Progenitor cell of endocrine pancreas (in vitro differentiated cells): ENCODE measurements at regions not wholly inside any gene's neighbourhood (a gene's known extent, or its start where the extent isn't known, plus 50 kb on each side); places are given as distances from the start of the nearest gene placed in this dataset.

Source experiments
- DNase-seq: peaks from one replicate; pipeline ENCODE4 v3.0.0; 2021; ENCODE audit warnings: low spot score; ENCODE audit not compliant: unreplicated experiment
- H3K27ac Mint-ChIP-seq: 2 replicates; pipeline ENCODE4 v1.8.0; 2021; ENCODE audit warnings: mild to moderate bottlenecking, moderate library complexity, mixed read lengths
- H3K27me3 Mint-ChIP-seq: 2 replicates; pipeline ENCODE4 v1.8.0; 2021; ENCODE audit warnings: mixed read lengths
- H3K36me3 Mint-ChIP-seq: 2 replicates; pipeline ENCODE4 v1.8.0; 2022; ENCODE audit warnings: mixed read lengths; ENCODE audit not compliant: insufficient read depth
- H3K4me1 Mint-ChIP-seq: 2 replicates; pipeline ENCODE4 v1.8.0; 2021; ENCODE audit warnings: low read depth, mixed read lengths
- H3K4me3 Mint-ChIP-seq: 2 replicates; pipeline ENCODE4 v1.8.0; 2021; ENCODE audit warnings: low read depth, mild to moderate bottlenecking, moderate library complexity, mixed read lengths
- H3K9me3 Mint-ChIP-seq: 2 replicates; pipeline ENCODE4 v1.8.0; 2021; ENCODE audit warnings: low read depth, mixed read lengths
- TF ChIP-seq, protein P1 (sequence below): fragments of 200-600 bp; sonication (generic); IDR thresholded peaks from one replicate; pipeline ENCODE4 v1.5.0; 2021; ENCODE audit warnings: antibody characterized with exemption, mild to moderate bottlenecking; ENCODE audit not compliant: unreplicated experiment

DNA sequence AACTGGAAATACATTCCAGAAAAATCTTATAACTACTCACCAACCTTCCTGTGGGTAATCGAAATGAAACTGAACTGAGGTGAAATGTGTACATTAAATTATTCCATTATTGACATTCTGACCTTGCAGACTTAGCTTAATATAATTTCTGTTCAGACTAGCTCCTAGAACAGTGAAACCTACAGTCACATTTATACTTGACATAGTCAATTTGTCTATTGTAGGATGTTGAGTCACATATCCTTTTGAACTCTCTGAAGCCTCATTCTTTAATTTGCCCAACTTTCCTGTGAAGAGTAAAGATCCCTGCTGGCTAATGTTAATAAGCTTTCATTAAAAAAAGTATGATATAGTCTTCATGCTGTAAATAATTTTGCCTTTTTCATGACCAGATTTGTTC lies 92.0 kb upstream of the SCEL start:
- Mint-ChIP-seq H3K27ac (no peak overlapping the region), H3K27me3 (no peaks in the 10 kb centered on the region), H3K4me1 (no peaks in the 10 kb centered on the region), H3K36me3 (no peaks in the 10 kb centered on the region), H3K9me3 (peaks cover 1% of the 10 kb centered on the region), H3K4me3 (no peak overlapping the region)
- DNase-seq = no peak
- TF ChIP-seq, protein P1, sequence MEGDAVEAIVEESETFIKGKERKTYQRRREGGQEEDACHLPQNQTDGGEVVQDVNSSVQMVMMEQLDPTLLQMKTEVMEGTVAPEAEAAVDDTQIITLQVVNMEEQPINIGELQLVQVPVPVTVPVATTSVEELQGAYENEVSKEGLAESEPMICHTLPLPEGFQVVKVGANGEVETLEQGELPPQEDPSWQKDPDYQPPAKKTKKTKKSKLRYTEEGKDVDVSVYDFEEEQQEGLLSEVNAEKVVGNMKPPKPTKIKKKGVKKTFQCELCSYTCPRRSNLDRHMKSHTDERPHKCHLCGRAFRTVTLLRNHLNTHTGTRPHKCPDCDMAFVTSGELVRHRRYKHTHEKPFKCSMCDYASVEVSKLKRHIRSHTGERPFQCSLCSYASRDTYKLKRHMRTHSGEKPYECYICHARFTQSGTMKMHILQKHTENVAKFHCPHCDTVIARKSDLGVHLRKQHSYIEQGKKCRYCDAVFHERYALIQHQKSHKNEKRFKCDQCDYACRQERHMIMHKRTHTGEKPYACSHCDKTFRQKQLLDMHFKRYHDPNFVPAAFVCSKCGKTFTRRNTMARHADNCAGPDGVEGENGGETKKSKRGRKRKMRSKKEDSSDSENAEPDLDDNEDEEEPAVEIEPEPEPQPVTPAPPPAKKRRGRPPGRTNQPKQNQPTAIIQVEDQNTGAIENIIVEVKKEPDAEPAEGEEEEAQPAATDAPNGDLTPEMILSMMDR = no peak

DNA sequence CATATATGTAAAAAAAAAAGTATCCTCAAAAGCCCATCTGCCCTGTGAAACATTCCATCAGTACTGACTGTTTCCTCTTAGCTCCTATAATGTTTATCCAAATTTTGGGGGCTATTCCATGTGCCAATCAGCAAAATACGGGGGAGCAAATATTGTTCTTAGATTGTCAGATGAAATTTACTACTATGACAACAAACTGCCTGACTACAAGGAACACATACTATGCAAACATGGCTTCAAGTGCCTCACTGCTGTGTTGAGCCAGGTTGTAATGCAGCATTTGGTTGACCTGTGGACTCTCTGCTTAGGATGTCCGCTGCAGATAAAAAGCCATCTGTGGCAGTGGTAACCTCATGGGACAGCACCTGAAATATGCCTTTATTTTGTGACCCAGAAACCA lies 98.2 kb upstream of the SCEL start:
- H3K4me3 Mint-ChIP-seq = no peak overlapping the region
- no peaks in the 10 kb centered on the region for H3K36me3 Mint-ChIP-seq
- H3K4me1 Mint-ChIP-seq = no peaks in the 10 kb centered on the region
- DNase-seq = no peak
- TF ChIP-seq, protein P1 = no peak
- no peak overlapping the region for H3K27ac Mint-ChIP-seq
- H3K9me3 Mint-ChIP-seq = peaks cover 4% of the 10 kb centered on the region
- no peaks in the 10 kb centered on the region for H3K27me3 Mint-ChIP-seq

DNA sequence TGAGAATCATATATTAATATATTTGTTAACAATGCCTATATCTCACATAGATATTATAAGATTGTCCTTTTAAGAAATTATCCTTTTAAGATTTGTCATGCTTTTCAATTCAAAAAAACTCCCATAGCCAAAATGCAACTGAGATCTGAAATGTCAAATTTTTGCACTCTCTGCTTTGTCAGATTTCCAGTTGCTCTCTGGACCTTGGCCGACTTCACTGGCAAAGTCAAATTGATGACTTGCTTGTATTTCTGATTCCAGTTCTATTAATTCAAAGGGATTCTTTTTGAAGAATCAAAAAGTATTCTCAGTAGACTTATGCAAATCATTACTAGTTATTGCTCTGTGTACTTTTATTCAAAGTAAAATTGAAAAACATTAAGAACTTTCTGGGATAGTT lies 101.2 kb upstream of the SCEL start:
- peaks cover 4% of the 10 kb centered on the region for H3K9me3 Mint-ChIP-seq
- H3K27ac Mint-ChIP-seq = no peak overlapping the region
- H3K4me1 Mint-ChIP-seq = no peaks in the 10 kb centered on the region
- H3K36me3 Mint-ChIP-seq = no peaks in the 10 kb centered on the region
- TF ChIP-seq, protein P1 = no peak
- DNase-seq = no peak
- H3K27me3 Mint-ChIP-seq = no peaks in the 10 kb centered on the region
- no peak overlapping the region for H3K4me3 Mint-ChIP-seq

DNA sequence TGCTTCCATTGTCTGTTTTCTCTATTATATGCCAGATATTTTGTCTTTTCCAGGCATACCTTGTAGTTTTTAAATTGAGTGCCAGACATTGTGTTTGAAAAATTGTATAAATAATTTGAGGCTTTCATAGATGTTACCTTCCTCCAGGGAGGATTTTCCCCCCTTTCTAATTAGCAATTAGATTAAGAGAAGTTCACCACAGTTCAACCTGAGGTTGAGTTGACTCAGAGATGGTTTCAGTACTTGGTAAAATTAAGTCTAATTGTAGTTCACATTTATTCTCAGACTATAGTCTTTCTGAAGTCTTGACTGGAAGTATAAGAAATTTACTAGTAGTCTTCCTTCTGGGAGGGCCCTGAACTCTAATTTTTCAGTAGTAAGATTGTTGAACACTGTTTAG lies 104.1 kb upstream of the SCEL start:
- H3K4me3 Mint-ChIP-seq = no peak overlapping the region
- no peaks in the 10 kb centered on the region for H3K27me3 Mint-ChIP-seq
- TF ChIP-seq, protein P1 = no peak
- no peaks in the 10 kb centered on the region for H3K9me3 Mint-ChIP-seq
- no peak for DNase-seq
- no peak overlapping the region for H3K27ac Mint-ChIP-seq
- no peaks in the 10 kb centered on the region for H3K4me1 Mint-ChIP-seq
- no peaks in the 10 kb centered on the region for H3K36me3 Mint-ChIP-seq

DNA sequence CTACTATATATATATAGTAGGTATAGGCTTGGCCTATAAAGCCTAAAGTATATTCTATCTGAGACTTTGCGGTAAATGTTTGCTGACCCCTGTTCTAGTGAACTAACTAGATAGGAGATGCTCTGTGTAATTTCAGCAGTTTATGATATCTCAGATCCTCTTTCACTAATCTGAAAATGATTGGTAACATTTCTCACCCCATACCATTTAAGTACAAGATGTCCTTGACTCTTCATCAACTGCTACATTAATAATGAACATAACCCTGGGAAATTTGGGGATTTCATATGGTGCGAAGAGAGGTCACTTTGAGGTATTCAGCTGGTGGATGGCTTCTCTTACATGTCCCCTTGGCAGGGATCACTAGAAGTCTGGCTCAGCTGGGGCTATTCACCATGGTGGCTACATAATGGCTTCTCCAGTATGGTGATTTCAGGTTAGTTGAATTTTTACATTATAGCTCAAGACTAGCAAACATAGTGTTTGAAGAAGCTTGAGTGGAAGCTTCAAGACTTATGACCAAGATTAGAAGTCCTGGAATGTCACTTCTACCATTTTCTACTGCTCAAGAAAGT lies 103.6 kb upstream of the MYCBP2 start:
- Mint-ChIP-seq H3K4me3 (no peak overlapping the region), H3K27ac (no peak overlapping the region), H3K9me3 (no peaks in the 10 kb centered on the region), H3K4me1 (no peaks in the 10 kb centered on the region), H3K27me3 (no peaks in the 10 kb centered on the region), H3K36me3 (no peaks in the 10 kb centered on the region)
- TF ChIP-seq, protein P1 = no peak
- no peak for DNase-seq
